NCI-H1105 (cell line): ENCODE measurements at regions not wholly inside any gene's neighbourhood (a gene's known extent, or its start where the extent isn't known, plus 50 kb on each side); places are given as distances from the start of the nearest gene placed in this dataset.

Source experiments
- DNase-seq: peaks from one replicate; lab custom pipeline; 2025; lab: John Stamatoyannopoulos, UW

DNA sequence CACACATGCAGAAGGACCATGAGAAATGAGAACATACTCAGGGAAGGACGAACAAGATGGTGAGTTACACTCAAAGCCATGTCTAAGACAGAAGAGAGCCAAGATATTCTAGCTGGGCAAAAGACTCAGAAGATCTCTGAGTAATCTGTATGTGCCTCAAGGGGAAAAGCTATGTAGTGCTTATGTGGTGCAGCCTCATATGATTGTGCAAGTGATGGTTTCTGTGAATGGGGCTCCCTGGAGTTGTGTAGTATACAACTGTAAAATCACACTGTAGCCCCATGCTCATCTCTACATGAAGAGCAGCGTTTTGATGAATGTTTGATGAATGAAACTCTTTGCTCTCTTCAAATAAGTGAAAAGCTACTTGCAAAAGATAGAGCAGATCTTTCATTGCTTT lies 57.5 kb downstream of the OSR1 start:
- DNase-seq = no peak

DNA sequence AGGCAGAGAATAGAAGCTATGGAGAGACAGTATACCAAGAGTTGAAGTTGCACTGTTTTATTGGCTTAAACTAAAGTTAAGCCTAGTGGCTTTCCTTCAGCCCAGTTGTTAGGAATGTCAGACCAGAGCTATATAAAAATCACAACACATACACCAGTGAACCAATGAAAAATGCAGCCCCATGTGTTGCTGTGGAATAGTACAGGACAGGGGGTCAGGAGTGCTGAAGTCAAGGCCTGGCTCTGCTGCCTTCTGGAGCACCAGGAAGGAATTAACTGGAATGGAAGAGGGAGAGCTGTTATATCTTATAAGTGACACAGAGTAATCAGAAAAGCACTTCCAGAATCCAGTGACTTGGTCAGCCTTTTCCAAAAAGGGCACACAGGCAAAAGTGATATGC lies 58.9 kb downstream of the OSR1 start:
- DNase-seq = no peak

GRCh38 chr2:19299032-19299431 lies 59.4 kb downstream of the OSR1 start:
- no peak for DNase-seq

GRCh38 chr2:19297716-19298115 lies 60.7 kb downstream of the OSR1 start:
- no peak for DNase-seq

DNA sequence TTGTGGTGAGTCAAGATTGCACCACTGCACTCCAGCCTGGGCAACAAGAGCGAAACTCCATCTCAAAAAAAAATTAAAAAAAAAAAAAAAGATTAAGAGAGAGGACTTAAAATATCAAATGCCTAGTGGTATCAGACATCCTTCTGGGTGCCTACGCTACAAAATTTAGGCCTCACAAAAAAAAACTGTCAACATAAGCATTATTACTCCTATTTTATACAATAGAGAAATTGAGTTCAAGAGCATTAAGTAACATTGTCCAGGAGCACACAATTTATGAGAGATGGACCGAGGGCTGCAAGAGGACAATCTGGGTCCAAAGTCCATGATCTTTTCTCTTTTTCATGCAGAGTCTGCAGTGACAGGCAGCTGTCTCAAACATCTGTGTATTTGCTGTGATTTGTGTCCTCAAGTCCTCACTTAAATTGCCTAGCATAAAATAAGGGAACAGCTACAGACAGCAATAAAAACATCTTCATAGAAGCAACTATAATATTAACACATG lies 62.4 kb downstream of the OSR1 start:
- no peak for DNase-seq

- DNase-seq = no peak
Measured at GRCh38 chr2:19292007-19292406, 66.4 kb downstream of the OSR1 start.

GRCh38 chr2:19288291-19288690 lies 70.1 kb downstream of the OSR1 start:
- DNase-seq = no peak

- no peak for DNase-seq
Measured at GRCh38 chr2:19287324-19287723, 71.1 kb downstream of the OSR1 start.

- DNase-seq = no peak
Measured at GRCh38 chr2:19282305-19282704, 76.1 kb downstream of the OSR1 start.

DNA sequence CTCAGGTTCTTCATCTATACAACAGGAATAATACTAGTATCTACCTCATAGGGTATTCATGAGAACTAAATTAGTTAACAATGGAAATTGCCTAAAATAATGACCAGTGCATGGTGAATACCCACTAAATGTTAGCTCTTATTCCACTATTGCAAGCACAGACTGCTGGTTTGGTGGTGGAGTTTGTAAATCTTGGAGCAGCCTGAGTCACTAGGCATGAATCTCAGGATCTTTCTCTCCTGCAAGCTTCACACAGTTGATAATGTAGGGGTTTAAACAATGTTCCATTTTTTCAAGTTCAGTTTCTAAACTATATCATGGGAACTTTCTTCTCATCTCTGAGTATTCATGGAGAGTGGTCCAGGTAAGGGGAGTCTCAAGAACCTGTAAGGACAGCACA lies 84.0 kb downstream of the OSR1 start:
- DNase-seq = no peak

DNA sequence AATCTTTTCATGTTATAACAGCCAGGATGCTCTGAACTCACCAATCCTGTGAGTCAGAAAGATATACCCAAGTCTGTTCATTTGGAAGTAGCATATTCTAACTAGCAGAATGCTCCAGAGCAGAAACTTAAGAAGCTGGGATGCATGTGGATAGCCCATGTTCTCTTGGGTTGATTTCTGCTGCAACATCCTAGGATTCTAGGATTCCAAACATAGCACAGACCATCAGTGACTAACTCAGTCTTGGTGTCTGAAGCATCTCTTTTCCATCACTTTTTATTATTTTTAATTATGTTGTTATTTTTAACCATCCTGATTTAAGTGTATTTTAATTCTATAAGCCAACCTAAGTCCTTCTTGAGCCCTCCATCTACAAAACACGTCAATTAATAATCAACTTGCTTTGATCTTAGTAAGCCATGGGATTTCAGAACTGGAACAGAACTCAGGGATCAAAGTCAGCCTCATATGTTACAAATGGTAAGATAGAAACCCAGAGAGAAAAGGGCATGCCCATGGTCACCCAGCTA lies 85.4 kb downstream of the OSR1 start:
- DNase-seq = no peak

DNA sequence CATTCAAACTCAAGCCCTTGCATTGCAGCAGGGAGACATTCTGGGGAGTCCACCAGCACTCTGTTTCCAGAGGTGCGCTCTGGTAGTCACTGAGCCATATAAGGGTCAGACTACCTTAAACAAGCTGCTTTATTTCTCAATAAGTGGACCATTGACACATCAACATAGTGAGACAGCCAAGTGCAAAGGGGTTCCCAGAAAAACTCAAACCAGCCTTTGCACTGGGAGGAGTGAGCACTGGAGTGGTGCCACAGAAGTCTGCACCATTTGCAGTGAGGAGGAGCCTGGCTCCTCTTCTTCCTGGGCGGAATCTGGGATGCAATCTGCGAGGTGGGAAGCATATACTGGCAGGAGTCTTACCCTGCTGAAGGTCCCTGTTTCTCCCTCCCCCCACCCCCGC lies 86.4 kb downstream of the OSR1 start:
- DNase-seq = no peak

DNA sequence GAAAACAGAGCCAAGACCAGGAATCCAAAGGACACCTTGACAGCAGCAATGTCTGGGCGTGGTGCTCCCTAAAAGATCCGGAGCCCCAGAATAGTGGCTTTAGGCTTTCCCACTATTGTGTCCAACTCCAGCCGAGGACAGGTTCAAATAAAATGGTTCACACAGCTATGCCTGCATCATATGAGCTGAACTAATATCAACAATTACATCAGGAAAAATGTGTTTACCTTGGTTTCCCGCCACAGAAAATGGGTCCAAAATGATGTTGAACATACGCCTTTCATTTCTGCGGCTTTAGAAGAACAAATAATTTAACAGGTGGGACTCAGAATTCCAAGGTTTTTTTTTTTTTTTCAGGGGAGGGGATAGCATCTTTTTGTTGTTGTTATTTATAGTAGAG lies 93.6 kb downstream of the OSR1 start:
- no peak for DNase-seq

- no peak for DNase-seq
Measured at GRCh38 chr2:19262150-19262549, 96.3 kb downstream of the OSR1 start.

DNA sequence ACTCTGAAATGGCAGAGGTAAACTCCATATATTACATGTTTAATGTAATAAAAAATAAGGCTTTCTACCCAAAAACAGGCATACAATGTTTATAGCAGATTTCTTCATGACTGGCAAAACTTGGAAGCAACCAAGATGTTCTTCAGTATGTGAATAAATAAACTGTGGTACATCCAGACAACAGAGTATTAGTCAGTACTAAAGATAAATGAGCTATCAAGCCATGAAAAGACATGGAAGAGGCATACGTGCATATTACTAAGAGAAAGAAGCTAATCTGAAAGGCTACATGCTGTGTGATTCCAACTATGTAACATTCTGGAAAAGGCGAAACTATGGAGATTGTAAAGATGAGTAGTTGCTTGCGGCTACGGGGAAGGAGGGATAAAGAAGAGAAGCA lies 97.4 kb downstream of the OSR1 start:
- DNase-seq = no peak

- DNase-seq = no peak
Measured at GRCh38 chr2:19256121-19256601, 102.3 kb downstream of the OSR1 start.

GRCh38 chr2:19255481-19255880 lies 102.9 kb downstream of the OSR1 start:
- DNase-seq = no peak

- DNase-seq = no peak
Measured at GRCh38 chr2:19251554-19251953, 106.9 kb downstream of the OSR1 start.

- no peak for DNase-seq
Measured at GRCh38 chr2:19250906-19251305, 107.5 kb downstream of the OSR1 start.

DNA sequence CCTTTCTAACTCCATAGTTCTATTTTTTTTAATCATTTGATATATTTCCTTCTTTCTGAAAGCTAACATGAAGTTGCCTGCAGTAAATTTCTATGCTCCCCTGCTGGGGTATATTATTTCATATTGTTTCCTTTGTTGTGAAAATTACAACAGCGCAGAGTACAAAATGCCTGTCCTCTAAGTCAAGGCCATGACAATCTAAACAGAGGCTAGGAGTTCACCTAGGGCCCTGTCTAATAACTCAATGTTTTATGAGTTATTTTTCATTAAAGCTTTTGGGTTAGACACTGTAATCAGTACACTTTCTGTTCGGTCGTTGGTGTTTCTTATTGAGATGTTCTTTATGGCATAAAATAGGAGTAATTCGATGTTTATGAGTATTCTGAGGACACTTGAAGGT lies 111.2 kb downstream of the OSR1 start:
- no peak for DNase-seq

GRCh38 chr2:19246496-19246895 lies 111.9 kb downstream of the OSR1 start:
- DNase-seq = no peak

- no peak for DNase-seq
Measured at GRCh38 chr2:19244460-19245363, 113.7 kb downstream of the OSR1 start.

GRCh38 chr2:19238440-19239060 lies 119.9 kb downstream of the OSR1 start:
- DNase-seq = peak; percentile 10
